ENCODE measurements at regions not wholly inside any gene's neighbourhood (a gene's known extent, or its start where the extent isn't known, plus 50 kb on each side); places are given as distances from the start of the nearest gene placed in this dataset.

DNA sequence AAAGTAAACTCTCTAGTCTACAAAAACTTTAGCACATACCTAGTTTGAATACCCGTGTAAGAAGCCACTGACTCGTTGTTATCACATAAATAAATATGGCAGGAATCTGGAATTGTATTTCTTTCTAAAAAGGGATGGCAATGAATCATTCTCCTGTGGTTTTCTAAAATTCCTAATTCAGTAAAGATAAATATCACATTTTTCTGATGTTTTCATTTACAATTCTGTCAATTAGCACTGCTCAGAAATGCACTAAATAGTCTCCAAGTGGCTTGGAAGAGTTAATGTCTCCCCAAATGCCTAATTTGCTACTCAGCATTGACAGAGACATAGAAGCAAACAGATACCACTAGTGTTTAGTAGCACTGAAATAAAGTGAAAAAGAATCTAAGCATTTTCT, 547.7 kb upstream of the SLITRK1 start:
- 60 to 62% methylated on average over 2 of the region's 2 CpGs for WGBS, 2 donors
- Histone ChIP-seq H3K36me3 (no peaks in the 10 kb centered on the region), H3K27ac (no peak overlapping the region), H3K27me3 (no peaks in the 10 kb centered on the region), H3K9me3 (no peaks in the 10 kb centered on the region), H3K4me3 (replicated peaks in 1 of 3) (no peak overlapping the region), H3K4me1 (no peaks in the 10 kb centered on the region)
- DNase-seq = no peak
- no peak for TF ChIP-seq POLR2A (IDR thresholded peaks at IDR 0.05)
- TF ChIP-seq, protein P1, sequence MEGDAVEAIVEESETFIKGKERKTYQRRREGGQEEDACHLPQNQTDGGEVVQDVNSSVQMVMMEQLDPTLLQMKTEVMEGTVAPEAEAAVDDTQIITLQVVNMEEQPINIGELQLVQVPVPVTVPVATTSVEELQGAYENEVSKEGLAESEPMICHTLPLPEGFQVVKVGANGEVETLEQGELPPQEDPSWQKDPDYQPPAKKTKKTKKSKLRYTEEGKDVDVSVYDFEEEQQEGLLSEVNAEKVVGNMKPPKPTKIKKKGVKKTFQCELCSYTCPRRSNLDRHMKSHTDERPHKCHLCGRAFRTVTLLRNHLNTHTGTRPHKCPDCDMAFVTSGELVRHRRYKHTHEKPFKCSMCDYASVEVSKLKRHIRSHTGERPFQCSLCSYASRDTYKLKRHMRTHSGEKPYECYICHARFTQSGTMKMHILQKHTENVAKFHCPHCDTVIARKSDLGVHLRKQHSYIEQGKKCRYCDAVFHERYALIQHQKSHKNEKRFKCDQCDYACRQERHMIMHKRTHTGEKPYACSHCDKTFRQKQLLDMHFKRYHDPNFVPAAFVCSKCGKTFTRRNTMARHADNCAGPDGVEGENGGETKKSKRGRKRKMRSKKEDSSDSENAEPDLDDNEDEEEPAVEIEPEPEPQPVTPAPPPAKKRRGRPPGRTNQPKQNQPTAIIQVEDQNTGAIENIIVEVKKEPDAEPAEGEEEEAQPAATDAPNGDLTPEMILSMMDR (IDR thresholded peaks at IDR 0.05) = no peak
- intact Hi-C loops (cut with DNase I) = no loop called here

DNA sequence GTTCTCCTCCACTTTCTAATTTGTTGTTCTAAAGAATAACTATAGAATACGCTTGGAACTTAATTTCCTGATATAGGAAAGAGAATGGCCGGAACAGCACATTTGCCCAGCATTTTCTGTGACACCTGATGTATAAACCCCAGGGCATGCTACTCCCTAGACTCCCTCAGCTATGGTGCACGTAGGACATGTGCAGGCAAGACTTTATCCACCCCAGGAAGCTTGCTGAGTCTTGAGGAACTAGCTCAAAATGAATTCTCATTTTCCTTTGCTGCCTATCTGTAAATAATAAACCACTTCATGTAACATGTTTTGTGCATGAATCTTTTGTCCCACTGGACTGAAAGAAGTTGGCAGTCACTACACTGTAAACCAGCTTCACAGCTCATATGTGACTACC, 535.8 kb upstream of the SLITRK1 start:
- H3K27ac ChIP-seq = no peak overlapping the region
- no peak for TF ChIP-seq POLR2A (IDR thresholded peaks at IDR 0.05)
- TF ChIP-seq, protein P1 (IDR thresholded peaks at IDR 0.05) = no peak
- no peak for DNase-seq
- WGBS, 2 donors = 64 to 87% methylated on average over 3 of the region's 3 CpGs
- H3K36me3 ChIP-seq = no peaks in the 10 kb centered on the region
- no peaks in the 10 kb centered on the region for H3K27me3 ChIP-seq
- intact Hi-C loops (cut with DNase I) = no loop called here
- no peaks in the 10 kb centered on the region for H3K9me3 ChIP-seq
- no peaks in the 10 kb centered on the region for H3K4me1 ChIP-seq
- no peak overlapping the region for H3K4me3 ChIP-seq (replicated peaks in 1 of 3)

DNA sequence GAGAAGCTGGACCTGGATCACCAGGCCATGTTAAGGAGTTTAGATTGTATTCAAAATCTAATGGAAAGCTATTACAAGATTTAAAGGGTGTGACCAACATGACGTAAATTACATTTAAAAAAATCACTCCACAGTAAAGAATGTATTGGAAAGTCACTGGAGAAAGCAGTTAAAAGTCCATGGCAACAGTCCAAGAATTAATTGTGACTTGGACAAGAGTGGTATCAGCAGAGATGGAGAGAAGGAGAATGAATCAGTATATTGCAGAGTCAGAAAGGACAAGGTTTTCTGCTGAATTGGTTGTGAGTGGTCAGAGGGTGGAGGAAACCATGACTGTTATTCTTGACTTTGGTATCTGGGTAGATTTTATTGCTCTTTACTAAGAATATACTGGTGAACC, 535.1 kb upstream of the SLITRK1 start:
- Histone ChIP-seq H3K9me3 (no peaks in the 10 kb centered on the region), H3K27ac (no peak overlapping the region), H3K36me3 (no peaks in the 10 kb centered on the region), H3K4me3 (replicated peaks in 1 of 3) (no peak overlapping the region), H3K4me1 (no peaks in the 10 kb centered on the region), H3K27me3 (no peaks in the 10 kb centered on the region)
- intact Hi-C loops (cut with DNase I) = no loop called here
- DNase-seq = no peak
- TF ChIP-seq, protein P1 (IDR thresholded peaks at IDR 0.05) = no peak
- TF ChIP-seq POLR2A (IDR thresholded peaks at IDR 0.05) = no peak
- 57 to 63% methylated on average over 1 of the region's 1 CpG for WGBS, 2 donors

DNA sequence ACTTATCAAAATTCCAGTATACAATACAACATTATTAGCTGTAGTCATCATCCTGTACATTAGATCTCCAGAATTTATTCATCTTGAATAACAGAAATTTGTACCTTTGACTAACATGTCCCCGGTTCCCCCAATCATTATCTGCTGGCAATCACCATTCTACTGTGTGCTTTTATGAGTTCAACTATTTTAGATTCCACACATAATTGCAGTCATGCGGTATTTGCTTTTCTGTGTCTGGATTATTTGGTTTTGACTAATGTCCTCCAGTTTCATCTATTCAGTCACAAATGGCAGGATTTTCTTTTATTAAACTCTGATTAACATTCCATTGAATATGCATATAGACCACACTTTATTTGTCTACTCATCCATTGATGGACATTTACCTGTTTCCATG, 530.7 kb upstream of the SLITRK1 start:
- no peaks in the 10 kb centered on the region for H3K9me3 ChIP-seq
- H3K36me3 ChIP-seq = no peaks in the 10 kb centered on the region
- no peak for DNase-seq
- no peaks in the 10 kb centered on the region for H3K27me3 ChIP-seq
- H3K4me3 ChIP-seq (replicated peaks in 1 of 3) = no peak overlapping the region
- no peak for TF ChIP-seq POLR2A (IDR thresholded peaks at IDR 0.05)
- TF ChIP-seq, protein P1 (IDR thresholded peaks at IDR 0.05) = no peak
- intact Hi-C loops (cut with DNase I) = no loop called here
- H3K4me1 ChIP-seq = no peaks in the 10 kb centered on the region
- WGBS, 2 donors = 87 to 88% methylated on average over 2 of the region's 2 CpGs
- no peak overlapping the region for H3K27ac ChIP-seq

DNA sequence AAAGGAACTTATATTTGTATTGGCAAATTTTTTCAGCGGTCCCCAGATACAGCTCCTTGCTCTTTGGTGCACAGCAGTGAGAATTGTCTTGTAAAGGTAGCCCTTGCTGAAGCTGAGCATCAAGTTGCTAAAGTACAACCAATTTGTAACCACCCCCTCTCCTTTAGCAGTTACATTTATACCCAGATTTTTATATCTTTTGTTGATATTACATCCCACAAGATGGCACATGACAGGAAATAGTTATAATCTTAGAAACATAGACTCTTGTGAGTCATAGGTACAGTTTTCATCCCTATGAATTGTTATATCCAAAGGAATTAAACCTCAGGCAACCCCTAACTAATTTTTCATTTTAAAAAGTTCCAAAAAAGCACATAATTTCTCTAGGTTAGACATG, 523.0 kb upstream of the SLITRK1 start:
- Histone ChIP-seq H3K27ac (no peak overlapping the region), H3K4me3 (replicated peaks in 1 of 3) (no peak overlapping the region), H3K9me3 (no peaks in the 10 kb centered on the region), H3K27me3 (no peaks in the 10 kb centered on the region), H3K4me1 (no peaks in the 10 kb centered on the region), H3K36me3 (no peaks in the 10 kb centered on the region)
- TF ChIP-seq, protein P1 (IDR thresholded peaks at IDR 0.05) = no peak
- TF ChIP-seq POLR2A (IDR thresholded peaks at IDR 0.05) = no peak
- WGBS, 2 donors = 81 to 95% methylated on average over 1 of the region's 1 CpG
- no peak for DNase-seq
- intact Hi-C loops (cut with DNase I) = no loop called here
